ENCODE measurements at regions not wholly inside any gene's neighbourhood (a gene's known extent, or its start where the extent isn't known, plus 50 kb on each side); places are given as distances from the start of the nearest gene placed in this dataset.

GRCh38 chr2:189927823-189928222 lies 134.7 kb downstream of the MSTN start:
- TF ChIP-seq EZH2phosphoT487 (IDR thresholded peaks at IDR 0.05; ENCODE audit: borderline replicate concordance, low read length) (no peak), CTCF (IDR thresholded peaks at IDR 0.05; ENCODE audit: low read depth, low read length, poor library complexity, severe bottlenecking) (no peak)

More at GRCh38 chr2:189927823-189928222, 134.7 kb downstream of the MSTN start:
- H3K27me3 ChIP-seq (ENCODE audit: control insufficient read depth, low read length), result no peaks in the 10 kb centered on the region
- no peaks in the 10 kb centered on the region for H3K9me3 ChIP-seq (ENCODE audit: control insufficient read depth, insufficient read depth, low read length)
- H3K9me2 ChIP-seq (replicated peaks; ENCODE audit: control insufficient read depth, low read length), result no peaks in the 10 kb centered on the region
- no peak overlapping the region for H3K27ac ChIP-seq (ENCODE audit: low read depth, low read length)
- H3K79me2 ChIP-seq (ENCODE audit: control insufficient read depth, low read length), result no peaks in the 10 kb centered on the region
- no peak overlapping the region for H3K4me3 ChIP-seq (ENCODE audit: low read length)
- H3K4me1 ChIP-seq (ENCODE audit: control insufficient read depth, low read length), result no peaks in the 10 kb centered on the region
- no peaks in the 10 kb centered on the region for H3F3A ChIP-seq (ENCODE audit: control insufficient read depth, insufficient read depth)
- no peaks in the 10 kb centered on the region for H4K20me1 ChIP-seq (ENCODE audit: control insufficient read depth, insufficient read depth, low read depth, low read length)
- no peaks in the 10 kb centered on the region for H3K36me3 ChIP-seq (ENCODE audit: control insufficient read depth, low read length)
- no peak overlapping the region for H3K4me2 ChIP-seq (ENCODE audit: low read length)

All from DOHH2 (cell line).